Fibroblast of lung (primary cell): ENCODE measurements at regions not wholly inside any gene's neighbourhood (a gene's known extent, or its start where the extent isn't known, plus 50 kb on each side); places are given as distances from the start of the nearest gene placed in this dataset.

ENCODE experiments used
- DNase-seq, 2 donors: peaks; one replicate each; pipeline versions ENCODE4 v3.0.0 to v3.0.0-alpha.2; 2010; ENCODE audit warnings: low read depth in 2 of 2
- H2AFZ ChIP-seq: 2 replicates; pipeline ENCODE4 v1.5.1; 2012; ENCODE audit warnings: low read length, control low read depth, inconsistent platforms
- H3K27ac ChIP-seq: 2 replicates; pipeline ENCODE4 v1.5.1; 2011; ENCODE audit warnings: low read length, control low read depth; ENCODE audit not compliant: insufficient read depth
- H3K27me3 ChIP-seq: 2 replicates; pipeline ENCODE4 v1.5.1; 2011; ENCODE audit warnings: mild to moderate bottlenecking, low read length; ENCODE audit not compliant: control insufficient read depth, insufficient read depth
- H3K36me3 ChIP-seq: 2 replicates; pipeline ENCODE4 v1.5.1; 2011; ENCODE audit warnings: low read length; ENCODE audit not compliant: control insufficient read depth, insufficient read depth
- H3K4me1 ChIP-seq: 2 replicates; pipeline ENCODE4 v1.5.1; 2011; ENCODE audit warnings: low read length; ENCODE audit not compliant: control insufficient read depth, insufficient read depth; ENCODE audit errors: extremely low read depth
- H3K4me2 ChIP-seq: 2 replicates; pipeline ENCODE4 v1.5.1; 2011; ENCODE audit warnings: low read length, control low read depth; ENCODE audit not compliant: insufficient read depth; ENCODE audit errors: extremely low read depth
- H3K4me3 ChIP-seq, 4 experiments: fragments of 200-600 bp in 1 of 4; sonication (generic) in 1 of 4; replicated peaks in 1 of 4; 2 replicates each; pipeline ENCODE4 v1.5.1; 2011 to 2016; ENCODE audit warnings: low read length in 4 of 4, low read depth in 3 of 4, mild to moderate bottlenecking in 3 of 4, control low read depth in 2 of 4, inconsistent platforms in 1 of 4, mixed read lengths in 1 of 4; ENCODE audit not compliant: insufficient read depth in 1 of 4; ENCODE audit errors: control extremely low read depth in 1 of 4
- H3K79me2 ChIP-seq: 2 replicates; pipeline ENCODE4 v1.5.1; 2012; ENCODE audit warnings: mild to moderate bottlenecking, low read length, inconsistent platforms; ENCODE audit not compliant: control insufficient read depth, insufficient read depth
- H3K9ac ChIP-seq: 2 replicates; pipeline ENCODE4 v1.5.1; 2011; ENCODE audit warnings: mild to moderate bottlenecking, low read length, control low read depth; ENCODE audit not compliant: insufficient read depth
- H3K9me3 ChIP-seq: 2 replicates; pipeline ENCODE4 v1.5.1; 2012; ENCODE audit warnings: low read depth, low read length; ENCODE audit not compliant: control insufficient read depth, insufficient read depth
- H4K20me1 ChIP-seq: 2 replicates; pipeline ENCODE4 v1.5.1; 2011; ENCODE audit warnings: low read length; ENCODE audit not compliant: control insufficient read depth, insufficient read depth; ENCODE audit errors: extremely low read depth
- CTCF ChIP-seq, 2 donors: IDR thresholded peaks in 1 of 2; conservative IDR thresholded peaks in 1 of 2; 1 replicate in 1 of 2; 2 replicates in 1 of 2; pipeline ENCODE4 v1.5.1; 2011 to 2012; ENCODE audit warnings: low read length in 2 of 2, control low read depth in 1 of 2, inconsistent platforms in 1 of 2, low read depth in 1 of 2, mild to moderate bottlenecking in 1 of 2
- EZH2 ChIP-seq: IDR thresholded peaks from 2 replicates; pipeline ENCODE4 v1.5.1; 2012; ENCODE audit warnings: low read length, control low read depth, mild to moderate bottlenecking; ENCODE audit errors: missing control alignments

DNA sequence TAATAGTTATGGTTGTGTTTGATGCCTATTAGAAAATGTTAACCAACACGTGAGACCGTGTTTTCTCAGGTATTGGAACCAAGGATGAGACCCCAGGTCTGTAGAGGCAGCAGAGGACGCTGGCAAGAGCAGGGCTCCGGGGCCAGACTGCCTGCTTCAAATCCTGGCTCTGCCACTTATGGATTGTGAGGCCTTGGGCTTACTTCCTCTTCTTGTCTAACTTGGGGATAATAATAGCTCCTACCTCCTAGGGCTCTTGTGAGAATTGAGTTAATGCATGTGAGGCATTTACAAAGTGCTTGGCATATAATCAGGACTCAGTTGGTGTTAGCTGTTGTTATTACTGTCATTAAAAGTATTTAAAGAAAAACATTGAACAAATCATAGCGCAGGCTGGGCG is 85.5 kb upstream of the PITX1 start:
- no peaks in the 10 kb centered on the region for H4K20me1 ChIP-seq
- no peak overlapping the region for H3K4me2 ChIP-seq
- no peak for DNase-seq
- no peaks in the 10 kb centered on the region for H3K4me1 ChIP-seq
- H3K9ac ChIP-seq, result no peak overlapping the region
- TF ChIP-seq EZH2, result no peak
- no peak for TF ChIP-seq CTCF (conservative IDR thresholded peaks at IDR 0.05 in 1 of 2, IDR thresholded peaks at IDR 0.05 in 1 of 2; ENCODE audit: low read depth in 1 of 2, low read length in 2 of 2)
- H3K4me3 ChIP-seq, result no peak overlapping the region
- no peaks in the 10 kb centered on the region for H3K9me3 ChIP-seq
- H3K36me3 ChIP-seq, result no peaks in the 10 kb centered on the region
- H3K79me2 ChIP-seq, result no peaks in the 10 kb centered on the region
- no peak overlapping the region for H3K27ac ChIP-seq
- H3K27me3 ChIP-seq, result peaks cover 9% of the 10 kb centered on the region
- H2AFZ ChIP-seq, result no peak overlapping the region

DNA sequence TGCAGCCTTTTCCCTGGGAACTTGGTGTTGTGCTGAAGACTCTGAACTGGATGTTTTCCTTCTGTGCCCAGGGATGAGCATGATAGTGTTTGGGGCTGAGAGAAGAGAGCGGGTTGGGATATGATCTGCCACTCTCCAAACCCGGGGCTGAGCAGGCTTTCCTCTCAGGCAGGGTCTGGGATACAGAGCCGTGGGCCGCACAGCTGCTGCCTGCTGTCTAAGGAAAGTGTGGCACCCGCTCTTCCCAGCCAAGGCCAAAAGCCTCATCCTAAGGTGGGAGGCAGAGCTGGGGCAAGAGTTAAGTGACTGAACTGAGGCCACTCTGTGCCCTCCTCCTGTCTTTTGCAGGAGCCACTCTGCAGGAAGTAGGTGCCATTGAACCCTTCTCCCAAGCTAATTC is 83.6 kb upstream of the PITX1 start:
- no peaks in the 10 kb centered on the region for H3K36me3 ChIP-seq
- no peak overlapping the region for H3K27ac ChIP-seq
- no peaks in the 10 kb centered on the region for H4K20me1 ChIP-seq
- H3K9me3 ChIP-seq, result no peaks in the 10 kb centered on the region
- H3K4me1 ChIP-seq, result no peaks in the 10 kb centered on the region
- H3K4me2 ChIP-seq, result no peak overlapping the region
- peaks cover 5% of the 10 kb centered on the region for H3K27me3 ChIP-seq
- no peak overlapping the region for H3K4me3 ChIP-seq
- TF ChIP-seq CTCF (conservative IDR thresholded peaks at IDR 0.05 in 1 of 2, IDR thresholded peaks at IDR 0.05 in 1 of 2; ENCODE audit: low read depth in 1 of 2, low read length in 2 of 2) (no peak), EZH2 (no peak)
- no peak overlapping the region for H3K9ac ChIP-seq
- no peak overlapping the region for H2AFZ ChIP-seq
- DNase-seq, result no peak
- no peaks in the 10 kb centered on the region for H3K79me2 ChIP-seq

GRCh38 chr5:135116160-135116561 is 82.1 kb upstream of the PITX1 start:
- Histone ChIP-seq H3K36me3 (no peaks in the 10 kb centered on the region), H3K27ac (no peak overlapping the region), H4K20me1 (no peaks in the 10 kb centered on the region), H3K9me3 (no peaks in the 10 kb centered on the region), H3K4me2 (no peak overlapping the region), H3K4me3 (no peak overlapping the region), H2AFZ (no peak overlapping the region), H3K79me2 (no peaks in the 10 kb centered on the region), H3K9ac (no peak overlapping the region), H3K27me3 (peaks cover 15% of the 10 kb centered on the region), H3K4me1 (no peaks in the 10 kb centered on the region)
- TF ChIP-seq EZH2 (no peak), CTCF (conservative IDR thresholded peaks at IDR 0.05 in 1 of 2, IDR thresholded peaks at IDR 0.05 in 1 of 2; ENCODE audit: low read depth in 1 of 2, low read length in 2 of 2) (no peak)
- no peak for DNase-seq
